ENCODE measurements at regions not wholly inside any gene's neighbourhood (a gene's known extent, or its start where the extent isn't known, plus 50 kb on each side); places are given as distances from the start of the nearest gene placed in this dataset.
"Not testable (repeated sequence)": the region's sequence is repeated elsewhere in the genome, so short reads cannot be mapped to it uniquely, and the experiment has no call there.

GRCh38 chr14:53406519-53406918 is 253.4 kb upstream of the DDHD1 start:
- DNase-seq, result no peak
- ATAC-seq, result no peak
- intact Hi-C loops (cut with DNase I), result no loop called here

GRCh38 chr14:53401646-53402045 is 248.5 kb upstream of the DDHD1 start:
- no peak for DNase-seq
- ATAC-seq, result no peak
- intact Hi-C loops (cut with DNase I), result no loop called here

- ATAC-seq, result no peak
- intact Hi-C loops (cut with DNase I), result no loop called here
- no peak for DNase-seq
Measured at GRCh38 chr14:53399057-53399456, 245.9 kb upstream of the DDHD1 start.

GRCh38 chr14:53398616-53399015 is 245.5 kb upstream of the DDHD1 start:
- no peak for DNase-seq
- ATAC-seq, result no peak
- intact Hi-C loops (cut with DNase I), result no loop called here

- DNase-seq, ATAC-seq: not testable (repeated sequence)
Measured at GRCh38 chr14:53395267-53395666, 242.1 kb upstream of the DDHD1 start.

GRCh38 chr14:53391631-53392285 is 238.6 kb upstream of the DDHD1 start:
- ATAC-seq, result no peak
- intact Hi-C loops (cut with DNase I), result no loop called here

More at GRCh38 chr14:53395267-53395666, 242.1 kb upstream of the DDHD1 start:
- intact Hi-C loops (cut with DNase I), result not testable (repeated sequence)

GRCh38 chr14:53391156-53391555 is 238.0 kb upstream of the DDHD1 start:
- intact Hi-C loops (cut with DNase I), result no loop called here
- DNase-seq, result peak; percentile 17

More at GRCh38 chr14:53391631-53392285, 238.6 kb upstream of the DDHD1 start:
- DNase-seq, result no peak

GRCh38 chr14:53390008-53390407 is 236.9 kb upstream of the DDHD1 start:
- intact Hi-C loops (cut with DNase I), result no loop called here
- DNase-seq (no peak), ATAC-seq (no peak)

More at GRCh38 chr14:53391156-53391555, 238.0 kb upstream of the DDHD1 start:
- ATAC-seq, result peak in 1 of 2 donors; percentile 50

GRCh38 chr14:53389202-53389601 is 236.1 kb upstream of the DDHD1 start:
- no peak for ATAC-seq
- intact Hi-C loops (cut with DNase I), result no loop called here
- DNase-seq, result no peak

- intact Hi-C loops (cut with DNase I), result no loop called here
- no peak for DNase-seq
- no peak for ATAC-seq
Measured at GRCh38 chr14:53386362-53386761, 233.2 kb upstream of the DDHD1 start.

- intact Hi-C loops (cut with DNase I), result no loop called here
- no peak for DNase-seq
- ATAC-seq, result no peak
Measured at GRCh38 chr14:53384536-53384935, 231.4 kb upstream of the DDHD1 start.

GRCh38 chr14:53384073-53384472 is 230.9 kb upstream of the DDHD1 start:
- DNase-seq (no peak), ATAC-seq (no peak)
- intact Hi-C loops (cut with DNase I), result no loop called here

GRCh38 chr14:53381895-53382294 is 228.8 kb upstream of the DDHD1 start:
- intact Hi-C loops (cut with DNase I), result no loop called here
- no peak for ATAC-seq
- DNase-seq, result no peak

GRCh38 chr14:53380867-53381225 is 227.7 kb upstream of the DDHD1 start:
- DNase-seq, result no peak
- intact Hi-C loops (cut with DNase I), result no loop called here
- no peak for ATAC-seq

- DNase-seq (no peak), ATAC-seq (no peak)
- intact Hi-C loops (cut with DNase I), result no loop called here
Measured at GRCh38 chr14:53380052-53380866, 227.1 kb upstream of the DDHD1 start.

GRCh38 chr14:53378142-53378541 is 225.0 kb upstream of the DDHD1 start:
- DNase-seq (no peak), ATAC-seq (no peak)
- intact Hi-C loops (cut with DNase I), result no loop called here

GRCh38 chr14:53376064-53376463 is 222.9 kb upstream of the DDHD1 start:
- no peak for DNase-seq
- ATAC-seq, result no peak
- intact Hi-C loops (cut with DNase I), result no loop called here

GRCh38 chr14:53375599-53375998 is 222.5 kb upstream of the DDHD1 start:
- peak; percentile 38 to 76 for ATAC-seq
- intact Hi-C loops (cut with DNase I), result no loop called here
- DNase-seq, result no peak

- DNase-seq (no peak), ATAC-seq (peak in 1 of 2 donors; percentile 48)
- intact Hi-C loops (cut with DNase I), result no loop called here
Measured at GRCh38 chr14:53368711-53369201, 215.6 kb upstream of the DDHD1 start.

GRCh38 chr14:53368066-53368465 is 214.9 kb upstream of the DDHD1 start:
- ATAC-seq (no peak), DNase-seq (no peak)
- intact Hi-C loops (cut with DNase I), result no loop called here

- ATAC-seq (peak; percentile 53 to 57), DNase-seq (no peak)
- intact Hi-C loops (cut with DNase I), result no loop called here
Measured at GRCh38 chr14:53367644-53368026, 214.5 kb upstream of the DDHD1 start.
